Mesendoderm (in vitro differentiated cells): ENCODE measurements at regions not wholly inside any gene's neighbourhood (a gene's known extent, or its start where the extent isn't known, plus 50 kb on each side); places are given as distances from the start of the nearest gene placed in this dataset.
A peak's percentile ranks its signal among the peaks of the same experiment; 100 is the strongest.

Source experiments
- DNase-seq: peaks from one replicate; pipeline ENCODE4 v3.0.0; 2013
- H2AK5ac ChIP-seq: 2 replicates; pipeline ENCODE4 v1.6.1; 2013; ENCODE audit warnings: low read length, inconsistent platforms
- H2BK120ac ChIP-seq: 2 replicates; pipeline ENCODE4 v1.6.1; 2013; ENCODE audit warnings: low read depth, mild to moderate bottlenecking, low read length, moderate library complexity, mixed read lengths
- H2BK15ac ChIP-seq: replicated peaks from 2 replicates; pipeline ENCODE4 v1.6.1; 2013; ENCODE audit warnings: low read depth, mild to moderate bottlenecking, moderate library complexity
- H2BK5ac ChIP-seq: 2 replicates; pipeline ENCODE4 v1.6.1; 2013; ENCODE audit warnings: low read length, inconsistent platforms
- H3K18ac ChIP-seq: 2 replicates; pipeline ENCODE4 v1.6.1; 2013; ENCODE audit warnings: mild to moderate bottlenecking, low read length, mixed read lengths
- H3K23ac ChIP-seq: one replicate; pipeline ENCODE4 v1.6.1; 2013; ENCODE audit warnings: low read length
- H3K27ac ChIP-seq: 2 replicates; pipeline ENCODE4 v1.5.1; 2013; ENCODE audit warnings: low read depth, mild to moderate bottlenecking, inconsistent platforms, low read length, moderate library complexity
- H3K27me3 ChIP-seq: 2 replicates; pipeline ENCODE4 v1.6.1; 2013; ENCODE audit warnings: low read length, control low read depth, mild to moderate bottlenecking, inconsistent platforms; ENCODE audit not compliant: insufficient read depth, poor library complexity
- H3K36me3 ChIP-seq: 2 replicates; pipeline ENCODE4 v1.6.1; 2013; ENCODE audit warnings: low read length, inconsistent platforms; ENCODE audit not compliant: control insufficient read depth, insufficient read depth
- H3K4ac ChIP-seq: one replicate; pipeline ENCODE4 v1.6.1; 2013; ENCODE audit warnings: low read depth, mild to moderate bottlenecking, low read length, moderate library complexity
- H3K4me1 ChIP-seq: 2 replicates; pipeline ENCODE4 v1.6.1; 2013; ENCODE audit warnings: low read depth, low read length, inconsistent platforms; ENCODE audit not compliant: control insufficient read depth
- H3K4me2 ChIP-seq: 2 replicates; pipeline ENCODE4 v1.6.1; 2013; ENCODE audit warnings: low read length
- H3K4me3 ChIP-seq: 2 replicates; pipeline ENCODE4 v1.5.1; 2013; ENCODE audit warnings: mild to moderate bottlenecking, low read length
- H3K56ac ChIP-seq: one replicate; pipeline ENCODE4 v1.6.1; 2013; ENCODE audit warnings: low read length
- H3K79me1 ChIP-seq: 2 replicates; pipeline ENCODE4 v1.6.1; 2013; ENCODE audit warnings: low read length, inconsistent platforms
- H3K79me2 ChIP-seq: 2 replicates; pipeline ENCODE4 v1.6.1; 2013; ENCODE audit warnings: mild to moderate bottlenecking, low read length; ENCODE audit not compliant: control insufficient read depth, insufficient read depth
- H3K9ac ChIP-seq: 2 replicates; pipeline ENCODE4 v1.6.1; 2013; ENCODE audit warnings: low read length, inconsistent platforms
- H4K5ac ChIP-seq: one replicate; pipeline ENCODE4 v1.6.1; 2013; ENCODE audit warnings: low read length
- H4K8ac ChIP-seq: one replicate; pipeline ENCODE4 v1.6.1; 2013; ENCODE audit warnings: low read depth, mild to moderate bottlenecking, control low read depth, low read length, moderate library complexity
- WGBS: extraction: QIAGEN DNeasy Blood & Tissue Kit; methylation state at CpG from one replicate; pipeline ENCODE4 v1.1.7; 2013; ENCODE audit warnings: low lambda C conversion rate, missing lambda C conversion rate; ENCODE audit not compliant: insufficient coverage; ENCODE audit errors: extremely low coverage; 5-methylcytosine and 5-hydroxymethylcytosine counted together

DNA sequence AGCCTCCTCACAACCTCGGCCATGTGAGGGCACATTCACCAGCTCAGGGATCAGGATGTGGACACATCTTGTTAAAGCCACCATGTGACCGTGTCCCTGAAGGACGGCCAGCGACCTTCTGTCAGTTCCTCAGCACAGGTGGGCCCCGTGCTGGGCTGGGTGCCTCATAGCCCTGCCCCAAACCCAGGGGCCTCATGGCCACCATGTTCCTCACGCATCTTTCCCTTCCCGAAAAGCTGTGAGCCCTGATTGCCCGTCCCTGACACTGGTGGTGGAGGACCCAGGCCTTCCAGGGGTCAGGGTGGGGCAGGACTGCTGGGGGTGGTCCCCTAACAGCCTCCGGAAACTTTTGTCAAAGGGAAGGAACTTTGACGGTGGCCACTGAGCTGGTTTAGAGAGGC is 60.1 kb upstream of the ADRA2C start:
- Histone ChIP-seq H3K56ac (no peak overlapping the region), H2AK5ac (no peak overlapping the region), H3K4me1 (no peaks in the 10 kb centered on the region), H4K5ac (no peak overlapping the region), H3K9ac (no peak overlapping the region), H2BK120ac (no peak overlapping the region), H2BK5ac (no peak overlapping the region), H3K79me2 (no peaks in the 10 kb centered on the region), H3K4ac (no peak overlapping the region), H3K4me3 (no peak overlapping the region), H3K23ac (no peak overlapping the region), H3K36me3 (no peaks in the 10 kb centered on the region), H3K18ac (no peak overlapping the region), H3K4me2 (no peak overlapping the region), H2BK15ac (no peak overlapping the region), H3K27ac (no peak overlapping the region), H3K79me1 (no peaks in the 10 kb centered on the region), H3K27me3 (no peaks in the 10 kb centered on the region), H4K8ac (no peak overlapping the region)
- no peak for DNase-seq
- WGBS: no CpG with 5 or more reads among the region's 10 CpGs

GRCh38 chr4:3705236-3705987 is 60.8 kb upstream of the ADRA2C start:
- Histone ChIP-seq H2AK5ac (no peak overlapping the region), H3K36me3 (no peaks in the 10 kb centered on the region), H3K79me1 (no peaks in the 10 kb centered on the region), H3K23ac (no peak overlapping the region), H4K5ac (no peak overlapping the region), H2BK120ac (no peak overlapping the region), H3K4ac (no peak overlapping the region), H3K27me3 (no peaks in the 10 kb centered on the region), H2BK5ac (no peak overlapping the region), H2BK15ac (no peak overlapping the region), H3K27ac (no peak overlapping the region), H3K9ac (no peak overlapping the region), H4K8ac (no peak overlapping the region), H3K18ac (no peak overlapping the region), H3K4me2 (no peak overlapping the region), H3K79me2 (no peaks in the 10 kb centered on the region), H3K4me1 (no peaks in the 10 kb centered on the region), H3K4me3 (no peak overlapping the region), H3K56ac (no peak overlapping the region)
- DNase-seq: no peak
- no CpG with 5 or more reads among the region's 20 CpGs for WGBS

- Histone ChIP-seq H3K4me2 (no peak overlapping the region), H3K79me2 (no peaks in the 10 kb centered on the region), H3K4me3 (no peak overlapping the region), H3K79me1 (no peaks in the 10 kb centered on the region), H4K5ac (no peak overlapping the region), H3K27me3 (no peaks in the 10 kb centered on the region), H2AK5ac (no peak overlapping the region), H2BK5ac (no peak overlapping the region), H3K4me1 (no peaks in the 10 kb centered on the region), H3K56ac (no peak overlapping the region), H2BK15ac (no peak overlapping the region), H3K4ac (no peak overlapping the region), H3K27ac (no peak overlapping the region), H3K36me3 (no peaks in the 10 kb centered on the region), H3K23ac (no peak overlapping the region), H3K9ac (no peak overlapping the region), H2BK120ac (no peak overlapping the region), H4K8ac (no peak overlapping the region), H3K18ac (no peak overlapping the region)
- no peak for DNase-seq
- no CpG with 5 or more reads among the region's 10 CpGs for WGBS
These were observed 61.5 kb upstream of the ADRA2C start for GRCh38 chr4:3704669-3705068.

GRCh38 chr4:3703677-3704521 is 62.3 kb upstream of the ADRA2C start:
- H4K5ac ChIP-seq: no peak overlapping the region
- H2AK5ac ChIP-seq: no peak overlapping the region
- H3K27me3 ChIP-seq: no peaks in the 10 kb centered on the region
- no peak overlapping the region for H3K4me2 ChIP-seq
- H3K27ac ChIP-seq: no peak overlapping the region
- H3K23ac ChIP-seq: peak overlapping the region; percentile 4
- no peaks in the 10 kb centered on the region for H3K79me2 ChIP-seq
- no peaks in the 10 kb centered on the region for H3K79me1 ChIP-seq
- peak; percentile 65 for DNase-seq
- no peak overlapping the region for H3K4ac ChIP-seq
- H2BK5ac ChIP-seq: no peak overlapping the region
- no peaks in the 10 kb centered on the region for H3K36me3 ChIP-seq
- H4K8ac ChIP-seq: no peak overlapping the region
- H3K4me1 ChIP-seq: no peaks in the 10 kb centered on the region
- H2BK120ac ChIP-seq: no peak overlapping the region
- H3K9ac ChIP-seq: no peak overlapping the region
- H2BK15ac ChIP-seq: no peak overlapping the region
- H3K4me3 ChIP-seq: no peak overlapping the region
- WGBS: no CpG with 5 or more reads among the region's 29 CpGs
- no peak overlapping the region for H3K18ac ChIP-seq
- H3K56ac ChIP-seq: no peak overlapping the region

DNA sequence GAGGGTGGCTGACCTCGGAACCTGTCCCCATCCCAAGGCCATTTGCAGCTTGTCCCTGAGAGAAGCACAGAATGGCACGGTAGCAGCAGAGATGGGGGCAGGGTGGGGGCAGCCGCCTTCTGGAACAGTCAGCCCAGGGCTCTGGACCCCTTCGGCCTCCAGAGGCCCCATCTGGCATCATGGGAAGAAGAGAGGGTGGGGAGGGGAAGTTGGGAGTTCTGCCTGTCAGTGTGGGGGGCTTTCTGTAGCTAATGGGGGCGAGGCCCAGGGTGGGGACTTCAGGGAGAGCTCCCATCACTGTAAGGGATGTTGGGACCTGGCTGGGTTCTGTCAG is 62.9 kb upstream of the ADRA2C start:
- Histone ChIP-seq H3K23ac (no peak overlapping the region), H2BK120ac (no peak overlapping the region), H3K18ac (no peak overlapping the region), H3K4me1 (no peaks in the 10 kb centered on the region), H3K4me2 (no peak overlapping the region), H4K8ac (no peak overlapping the region), H2BK15ac (no peak overlapping the region), H3K27ac (no peak overlapping the region), H3K4ac (no peak overlapping the region), H3K79me2 (no peaks in the 10 kb centered on the region), H4K5ac (no peak overlapping the region), H3K9ac (no peak overlapping the region), H2BK5ac (no peak overlapping the region), H3K36me3 (no peaks in the 10 kb centered on the region), H3K27me3 (no peaks in the 10 kb centered on the region), H2AK5ac (no peak overlapping the region), H3K79me1 (no peaks in the 10 kb centered on the region), H3K4me3 (no peak overlapping the region), H3K56ac (peak overlapping the region; percentile 42)
- DNase-seq: no peak
- no CpG with 5 or more reads among the region's 5 CpGs for WGBS
